GM12874 (cell line): ENCODE measurements at regions not wholly inside any gene's neighbourhood (a gene's known extent, or its start where the extent isn't known, plus 50 kb on each side); places are given as distances from the start of the nearest gene placed in this dataset.

Source experiments
- CTCF ChIP-seq: IDR thresholded peaks from 2 replicates; pipeline ENCODE4 v1.5.1; 2011; ENCODE audit warnings: low read depth, mild to moderate bottlenecking, control low read depth, low read length, moderate library complexity; ENCODE audit not compliant: insufficient read depth

GRCh38 chr1:17976854-17977253 is 130.7 kb upstream of the IGSF21 start:
- no peak for TF ChIP-seq CTCF

- no peak for TF ChIP-seq CTCF
These were observed 129.6 kb upstream of the IGSF21 start for GRCh38 chr1:17978016-17978415.

GRCh38 chr1:17979815-17980214 is 127.8 kb upstream of the IGSF21 start:
- TF ChIP-seq CTCF = no peak

GRCh38 chr1:17982197-17982596 is 125.4 kb upstream of the IGSF21 start:
- no peak for TF ChIP-seq CTCF

GRCh38 chr1:17984583-17984982 is 123.0 kb upstream of the IGSF21 start:
- peak; percentile 83 for TF ChIP-seq CTCF

- TF ChIP-seq CTCF = no peak
These were observed 121.4 kb upstream of the IGSF21 start for GRCh38 chr1:17986156-17986555.

- TF ChIP-seq CTCF = no peak
These were observed 117.2 kb upstream of the IGSF21 start for GRCh38 chr1:17990401-17990800.

- TF ChIP-seq CTCF = no peak
These were observed 115.6 kb upstream of the IGSF21 start for GRCh38 chr1:17991996-17992395.
